RWPE1 (cell line): ENCODE measurements at regions not wholly inside any gene's neighbourhood (a gene's known extent, or its start where the extent isn't known, plus 50 kb on each side); places are given as distances from the start of the nearest gene placed in this dataset.

Source experiments
- CTCF ChIA-PET: fragments of 350-600 bp; sonication (Branson Sonifier 250); formaldehyde crosslinking; extraction: SDS; loops from one replicate; lab custom pipeline; 2021; lab: Yijun Ruan, JAX
- POLR2A ChIA-PET: fragments of 400-600 bp; formaldehyde crosslinking; extraction: SDS; loops from one replicate; lab custom pipeline; 2020; ENCODE audit warnings: antibody characterized with exemption; ENCODE audit not compliant: low non-redundant PET; lab: Yijun Ruan, JAX
- DNase-seq: peaks from one replicate; pipeline ENCODE4 v3.0.0; 2012; ENCODE audit warnings: low spot score
- H3K27ac ChIP-seq: fragments of 450-650 bp; 2 replicates; pipeline ENCODE4 v1.5.1; 2017
- CTCF ChIP-seq: fragments of 450-650 bp; conservative IDR thresholded peaks from 2 replicates; pipeline ENCODE4 v1.5.1; 2017; ENCODE audit warnings: low read depth, mild to moderate bottlenecking

- TF ChIP-seq CTCF, result no peak
- POLR2A ChIA-PET, result no interaction called here
- no peak overlapping the region for H3K27ac ChIP-seq
- DNase-seq, result no peak
- CTCF ChIA-PET, result no interaction called here
These were observed 814.1 kb upstream of the SALL3 start for GRCh38 chr18:78165525-78165924.

- ChIA-PET CTCF (no interaction called here), POLR2A (no interaction called here)
- DNase-seq, result no peak
- H3K27ac ChIP-seq, result no peak overlapping the region
- TF ChIP-seq CTCF, result no peak
These were observed 811.1 kb upstream of the SALL3 start for GRCh38 chr18:78168526-78168925.

GRCh38 chr18:78169174-78169864, 810.3 kb upstream of the SALL3 start:
- no peak for TF ChIP-seq CTCF
- POLR2A ChIA-PET, result no interaction called here
- DNase-seq, result no peak
- H3K27ac ChIP-seq, result no peak overlapping the region
- CTCF ChIA-PET, result no interaction called here

- no peak overlapping the region for H3K27ac ChIP-seq
- CTCF ChIA-PET, result no interaction called here
- no peak for DNase-seq
- TF ChIP-seq CTCF, result no peak
- POLR2A ChIA-PET, result no interaction called here
These were observed 807.7 kb upstream of the SALL3 start for GRCh38 chr18:78171954-78172353.

- POLR2A ChIA-PET, result no interaction called here
- H3K27ac ChIP-seq, result no peak overlapping the region
- no peak for TF ChIP-seq CTCF
- DNase-seq, result no peak
- CTCF ChIA-PET, result no interaction called here
These were observed 804.9 kb upstream of the SALL3 start for GRCh38 chr18:78174737-78175136.

- POLR2A ChIA-PET, result no interaction called here
- CTCF ChIA-PET, result no interaction called here
- no peak overlapping the region for H3K27ac ChIP-seq
- TF ChIP-seq CTCF, result no peak
- no peak for DNase-seq
These were observed 800.8 kb upstream of the SALL3 start for GRCh38 chr18:78178812-78179211.
